Panc1 (cell line): ENCODE measurements at regions not wholly inside any gene's neighbourhood (a gene's known extent, or its start where the extent isn't known, plus 50 kb on each side); places are given as distances from the start of the nearest gene placed in this dataset.

ENCODE experiments used
- ATAC-seq: fragments of 200-7000 bp; cut with Tn5 transposase; 2 replicates; pipeline ENCODE4 v1.9.1; 2020; ENCODE audit warnings: mild to moderate bottlenecking, moderate library complexity
- BruUV-seq: library from RNA; stranded (reverse); fragments of 400-500 nt; replicated peaks from 2 replicates; lab custom pipeline; 2021; lab: Mats Ljungman, UMichigan
- CTCF ChIA-PET: fragments of 300-600 bp; sonication (Branson Sonifier 250); formaldehyde crosslinking; loops from one replicate; lab custom pipeline; 2022; ENCODE audit warnings: antibody characterized with exemption; lab: Charles Lee
- POLR2A ChIA-PET: fragments of 300-600 bp; sonication (Branson Sonifier 250); formaldehyde crosslinking; loops from one replicate; lab custom pipeline; 2022; ENCODE audit warnings: antibody characterized with exemption; lab: Charles Lee
- DNase-seq: peaks from one replicate; pipeline ENCODE4 v3.0.0-alpha.2; 2010; ENCODE audit warnings: low read depth, low spot score
- H3K27ac ChIP-seq: 2 replicates; pipeline ENCODE4 v1.5.1; 2011; ENCODE audit warnings: mild to moderate bottlenecking, low read length, inconsistent platforms
- H3K27me3 ChIP-seq: fragments of 200-500 bp; sonication (Bioruptor generic); 2 replicates; pipeline ENCODE4 v1.6.0; 2014; ENCODE audit warnings: low read length, inconsistent platforms; ENCODE audit not compliant: control insufficient read depth, insufficient read depth
- H3K36me3 ChIP-seq: fragments of 200-500 bp; sonication (Bioruptor generic); 2 replicates; pipeline ENCODE4 v1.5.1; 2014; ENCODE audit warnings: inconsistent platforms, mild to moderate bottlenecking, low read length, moderate library complexity; ENCODE audit not compliant: control insufficient read depth, insufficient read depth
- H3K4me1 ChIP-seq: 2 replicates; pipeline ENCODE4 v1.5.1; 2011; ENCODE audit warnings: inconsistent platforms, mild to moderate bottlenecking, low read length, moderate library complexity; ENCODE audit not compliant: control insufficient read depth, insufficient read depth
- H3K4me3 ChIP-seq, 2 experiments: 2 replicates each; pipeline ENCODE4 v1.5.1; 2011 to 2012; ENCODE audit warnings: low read depth in 2 of 2, low read length in 2 of 2, mild to moderate bottlenecking in 2 of 2, inconsistent platforms in 1 of 2, moderate library complexity in 1 of 2
- H3K9me3 ChIP-seq: fragments of 200-500 bp; sonication (Bioruptor generic); 2 replicates; pipeline ENCODE4 v1.5.1; 2014; ENCODE audit warnings: low read depth, mild to moderate bottlenecking, inconsistent platforms, low read length, moderate library complexity; ENCODE audit not compliant: control insufficient read depth, insufficient read depth
- CTCF ChIP-seq: fragments of 450-650 bp; IDR thresholded peaks from 2 replicates; pipeline ENCODE4 v1.5.1; 2017; ENCODE audit warnings: mild to moderate bottlenecking
- POLR2AphosphoS5 ChIP-seq: IDR thresholded peaks from 2 replicates; pipeline ENCODE4 v1.6.1; 2012; ENCODE audit warnings: mild to moderate bottlenecking, low read depth, low read length, moderate library complexity
- REST ChIP-seq, 2 experiments: IDR thresholded peaks; 2 replicates each; pipeline ENCODE4 v1.6.1; 2011 to 2012; ENCODE audit warnings: low read depth in 2 of 2, control low read depth in 1 of 2, low read length in 1 of 2, mild to moderate bottlenecking in 1 of 2, moderate library complexity in 1 of 2; ENCODE audit not compliant: insufficient read depth in 1 of 2
- SIN3A ChIP-seq: IDR thresholded peaks from 2 replicates; pipeline ENCODE4 v1.6.1; 2012; ENCODE audit warnings: low read depth, mild to moderate bottlenecking, low read length, moderate library complexity, borderline replicate concordance; ENCODE audit not compliant: insufficient read depth
- TCF7L2 ChIP-seq: IDR thresholded peaks from 2 replicates; pipeline ENCODE4 v1.6.1; 2011; ENCODE audit warnings: mild to moderate bottlenecking, low read depth, low read length, inconsistent platforms
- in situ Hi-C: cut with HindIII; loops from 2 replicates; pipeline ENCODE4 v1.10.0; 2016; ENCODE audit warnings: low sequenced_read_pairs, low pct_unique_long_range_greater_than_20kb
- intact Hi-C: fragments of 100-400 bp; cut with micrococcal nuclease; formaldehyde crosslinking; loops from one replicate; pipeline ENCODE4 v1.10.0; 2022; ENCODE audit not compliant: unreplicated experiment

- in situ Hi-C loops, result no loop called here
- Histone ChIP-seq H3K4me1 (no peaks in the 10 kb centered on the region), H3K9me3 (no peaks in the 10 kb centered on the region), H3K36me3 (no peaks in the 10 kb centered on the region), H3K27me3 (no peaks in the 10 kb centered on the region), H3K4me3 (no peak overlapping the region), H3K27ac (no peak overlapping the region)
- TF ChIP-seq CTCF, result no peak
- no peak for TF ChIP-seq POLR2AphosphoS5
- no peak for TF ChIP-seq TCF7L2
- TF ChIP-seq REST (IDR thresholded peaks at IDR 0.05; ENCODE audit: insufficient read depth in 1 of 2, low read depth in 2 of 2, low read length in 1 of 2), result no peak
- TF ChIP-seq SIN3A, result no peak
- BruUV-seq, result no TSS peak
- intact Hi-C loops, result no loop called here
- POLR2A ChIA-PET, result no interaction called here
- DNase-seq, result no peak
- ATAC-seq, result no peak
- CTCF ChIA-PET, result no interaction called here
Measured at GRCh38 chr18:44393406-44393805, 287.3 kb upstream of the SETBP1 start.

DNA sequence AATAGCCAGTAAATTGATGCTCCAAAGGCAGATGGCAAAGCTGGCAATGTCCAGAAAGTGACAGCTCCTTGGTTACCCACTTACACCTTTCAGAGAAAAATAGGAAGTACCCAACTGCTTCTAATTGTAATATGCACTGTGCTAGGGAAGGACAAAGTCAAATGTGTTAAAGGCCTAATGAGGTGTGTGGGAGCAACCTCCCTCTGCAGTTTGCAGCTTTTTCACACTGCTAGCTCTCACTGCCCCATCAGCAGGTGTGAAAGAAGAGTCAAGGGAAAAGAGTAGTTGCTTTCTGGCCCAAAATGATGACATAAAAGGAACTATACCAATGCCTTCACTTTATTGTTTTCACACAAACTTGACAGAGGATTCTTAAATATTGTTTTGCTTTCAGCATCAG lies 284.1 kb upstream of the SETBP1 start:
- H3K4me1 ChIP-seq, result no peaks in the 10 kb centered on the region
- in situ Hi-C loops, result no loop called here
- no peaks in the 10 kb centered on the region for H3K27me3 ChIP-seq
- intact Hi-C loops, result no loop called here
- POLR2A ChIA-PET, result no interaction called here
- no peak for ATAC-seq
- TF ChIP-seq REST (IDR thresholded peaks at IDR 0.05; ENCODE audit: insufficient read depth in 1 of 2, low read depth in 2 of 2, low read length in 1 of 2) (no peak), POLR2AphosphoS5 (no peak), CTCF (no peak), SIN3A (no peak), TCF7L2 (no peak)
- CTCF ChIA-PET, result no interaction called here
- H3K36me3 ChIP-seq, result no peaks in the 10 kb centered on the region
- H3K9me3 ChIP-seq, result no peaks in the 10 kb centered on the region
- no peak overlapping the region for H3K4me3 ChIP-seq
- DNase-seq, result no peak
- no TSS peak for BruUV-seq
- no peak overlapping the region for H3K27ac ChIP-seq
